ENCODE measurements at regions not wholly inside any gene's neighbourhood (a gene's known extent, or its start where the extent isn't known, plus 50 kb on each side); places are given as distances from the start of the nearest gene placed in this dataset.

DNA sequence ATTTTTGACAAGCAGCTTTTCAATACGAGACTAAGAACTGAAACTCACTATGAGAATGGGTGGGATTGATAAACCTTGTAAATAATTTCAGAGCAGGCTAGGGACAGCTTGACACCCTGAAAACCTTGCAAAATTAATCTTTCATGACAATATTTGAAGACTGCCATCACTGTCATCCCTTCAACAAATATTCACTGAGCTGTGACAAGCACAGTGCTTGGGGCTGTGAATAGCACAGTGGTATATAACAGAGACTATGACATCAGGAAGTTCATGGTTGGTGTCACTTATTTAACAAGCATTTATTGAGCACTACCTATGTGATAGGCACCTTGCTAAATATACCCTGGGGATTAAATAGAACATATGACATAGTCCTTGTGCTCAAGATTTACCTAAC lies 741.0 kb upstream of the RIOK2 start:
- TF ChIP-seq EZH2 (IDR thresholded peaks at IDR 0.05) (no peak), POLR2AphosphoS5 (IDR thresholded peaks at IDR 0.05; ENCODE audit: borderline replicate concordance, low read depth, low read length) (no peak)

Measured in SK-N-MC (cell line).